SKM-1 (cell line): ENCODE measurements at regions not wholly inside any gene's neighbourhood (a gene's known extent, or its start where the extent isn't known, plus 50 kb on each side); places are given as distances from the start of the nearest gene placed in this dataset.

Source experiments
- DNase-seq: peaks from one replicate; lab custom pipeline; 2025; ENCODE audit not compliant: unreplicated experiment; lab: John Stamatoyannopoulos, UW

DNA sequence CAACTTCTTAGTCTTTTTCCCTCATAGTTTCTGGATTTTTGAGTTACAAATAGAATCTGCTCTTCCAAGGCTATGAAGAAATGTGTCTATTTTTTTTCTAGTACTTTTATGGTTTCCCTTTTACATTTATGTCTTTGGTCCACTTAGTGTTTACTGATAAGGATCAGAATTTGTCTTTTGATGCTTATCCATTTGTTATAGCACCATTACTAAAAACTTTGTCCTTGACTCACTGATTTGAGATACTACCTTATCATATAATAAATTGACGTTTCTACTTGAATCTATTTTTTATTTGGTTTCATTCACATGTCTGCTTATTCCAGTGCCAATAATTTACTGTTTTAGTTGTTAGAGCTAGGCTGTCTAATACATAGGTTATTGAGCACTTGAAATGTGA, 161.1 kb upstream of the DPYD start:
- no peak for DNase-seq

DNA sequence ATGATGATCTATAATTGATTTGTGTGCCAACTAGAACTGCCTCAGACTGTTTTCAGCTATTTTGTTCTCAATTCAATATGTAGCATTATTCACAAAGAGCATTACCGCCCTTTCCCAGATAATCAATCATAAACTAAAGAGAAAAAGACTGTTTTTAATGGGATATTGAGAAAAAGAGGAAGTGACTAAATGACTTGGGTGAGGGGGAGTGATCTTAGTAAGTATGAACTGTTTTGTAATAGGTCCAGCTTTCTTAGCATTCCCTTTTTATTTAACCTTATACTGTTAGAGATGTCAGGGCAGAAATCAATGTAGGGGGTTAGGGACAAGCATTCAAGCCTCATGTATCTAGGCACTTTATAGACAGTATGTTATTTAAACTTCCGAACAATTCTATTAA, 157.8 kb upstream of the DPYD start:
- peak; percentile 8 for DNase-seq

DNA sequence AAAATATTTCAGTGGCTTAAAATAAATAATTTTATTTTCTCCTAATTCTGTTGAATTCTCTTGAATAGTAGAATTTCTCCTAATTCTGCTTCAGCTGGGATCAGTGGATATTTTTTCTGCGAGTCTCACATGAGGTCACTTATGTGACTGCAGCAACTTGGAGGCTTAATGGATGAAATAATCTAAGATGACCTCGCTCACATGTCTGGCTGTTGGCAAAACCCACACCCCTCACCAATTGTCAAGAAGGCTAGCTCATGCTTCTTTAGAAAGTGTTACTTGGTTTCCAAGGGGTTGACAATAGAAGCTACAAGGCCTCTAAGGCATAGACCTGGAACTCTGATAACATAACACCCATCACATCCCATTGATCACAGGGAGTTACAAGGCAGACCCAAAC, 156.9 kb upstream of the DPYD start:
- DNase-seq: no peak

DNA sequence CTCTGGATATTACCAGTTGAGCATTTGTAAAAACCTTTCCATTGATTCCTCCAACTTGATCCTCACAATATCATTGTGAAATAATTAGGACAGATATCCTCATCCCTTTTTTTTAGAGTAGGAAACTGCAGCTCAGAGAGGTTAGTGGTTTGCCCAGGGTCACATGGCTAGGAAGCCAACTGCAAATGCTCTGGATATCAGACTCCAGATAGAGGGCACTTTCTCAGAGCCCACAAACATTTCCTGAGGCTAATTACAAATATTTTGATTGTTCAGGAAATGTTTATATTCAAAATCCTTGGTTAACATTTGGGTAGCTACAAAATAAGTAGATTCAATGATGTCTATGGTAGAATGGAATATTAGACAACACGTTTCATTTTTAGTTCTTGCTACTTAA, 154.8 kb upstream of the DPYD start:
- no peak for DNase-seq

DNA sequence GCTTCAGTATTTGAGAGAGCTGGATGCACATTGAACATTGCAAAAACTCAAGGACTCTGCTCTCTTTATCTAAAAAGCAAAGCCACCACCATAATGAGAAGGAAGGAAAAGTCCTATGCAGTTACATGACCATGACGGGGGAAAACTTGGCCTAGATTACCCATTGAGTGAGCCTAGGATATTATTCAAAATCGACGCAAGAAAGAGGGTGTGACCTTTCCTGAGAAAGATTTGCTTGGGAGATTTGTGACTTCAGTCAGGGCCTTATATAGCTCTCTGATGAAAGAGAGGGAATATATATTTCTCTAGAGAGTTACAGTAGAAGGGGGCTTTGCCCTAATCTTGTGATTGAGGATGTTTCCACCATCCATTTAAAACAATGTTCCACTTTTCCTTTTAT, 153.0 kb upstream of the DPYD start:
- no peak for DNase-seq

DNA sequence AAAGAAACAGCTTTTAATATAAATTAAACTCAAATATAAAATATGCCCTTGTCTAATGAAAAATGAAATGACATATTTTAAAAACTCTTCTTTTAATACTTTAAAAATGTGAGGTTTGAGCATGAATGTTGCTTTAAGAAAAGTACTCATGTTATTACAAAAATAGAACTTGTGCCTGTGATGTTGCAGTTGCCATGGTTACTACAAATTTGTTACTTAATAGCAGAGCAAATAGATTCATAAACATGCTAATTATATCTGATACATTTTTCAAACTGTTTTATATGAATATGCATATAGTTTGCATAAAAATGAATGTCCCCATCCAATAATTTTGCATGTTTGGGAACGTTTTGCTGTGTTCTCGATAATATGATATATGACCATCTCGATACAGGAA, 152.3 kb upstream of the DPYD start:
- DNase-seq: no peak

DNA sequence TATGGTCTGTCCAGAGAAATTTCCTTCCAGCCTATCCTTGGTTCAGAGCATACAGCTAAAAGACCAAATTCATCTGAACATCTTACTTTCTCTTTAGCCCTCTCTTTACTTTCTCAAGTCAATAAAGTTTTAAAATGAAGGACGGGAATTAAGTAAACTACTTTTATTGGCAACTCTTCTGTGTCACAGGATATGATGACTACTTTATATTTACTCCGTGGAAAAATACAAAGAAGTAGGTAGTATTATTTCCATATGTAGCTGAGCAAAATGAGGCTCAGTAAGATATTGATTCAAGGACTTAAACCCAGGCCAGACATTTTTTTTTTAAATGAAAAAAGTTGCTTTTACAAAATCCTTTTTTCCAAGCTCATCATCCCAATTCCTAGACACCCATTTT, 151.2 kb upstream of the DPYD start:
- DNase-seq: no peak

DNA sequence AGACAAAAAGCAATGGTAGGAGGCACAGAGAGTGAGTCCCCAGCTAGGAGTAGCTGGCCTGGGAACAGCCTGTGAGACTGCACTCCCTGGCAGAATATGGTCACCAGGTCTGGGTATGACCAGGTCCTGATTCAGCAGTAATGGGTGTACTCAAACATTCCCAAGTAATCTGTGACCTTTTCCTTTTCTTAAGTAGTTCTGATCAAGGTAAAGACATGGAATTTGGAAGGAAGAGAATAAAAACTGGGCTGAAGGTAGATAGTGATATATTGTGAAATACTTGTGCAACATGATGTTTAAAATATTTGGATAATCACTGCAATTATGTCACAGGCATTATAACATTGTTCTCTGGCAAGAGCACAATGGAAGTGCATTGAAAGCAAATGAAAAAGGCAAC, 147.2 kb upstream of the DPYD start:
- no peak for DNase-seq

DNA sequence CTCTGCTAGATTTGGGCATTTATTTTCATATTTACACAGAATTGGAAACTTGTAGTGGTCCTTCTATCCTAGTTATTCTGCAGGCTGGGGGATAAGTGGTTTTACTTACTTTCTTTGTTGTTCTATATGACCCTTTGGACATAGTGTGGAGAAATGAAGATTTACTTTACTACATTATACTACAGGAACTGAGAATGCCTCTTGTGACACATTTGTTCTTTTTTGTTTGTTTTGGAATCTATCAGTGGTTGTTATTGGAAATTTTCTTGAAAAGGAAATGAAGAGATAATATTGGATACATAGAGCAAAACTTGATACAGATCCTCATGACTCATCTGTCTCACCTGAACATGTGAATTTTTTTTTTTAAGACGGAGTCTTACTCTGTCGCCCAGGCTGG, 146.1 kb upstream of the DPYD start:
- DNase-seq: no peak

DNA sequence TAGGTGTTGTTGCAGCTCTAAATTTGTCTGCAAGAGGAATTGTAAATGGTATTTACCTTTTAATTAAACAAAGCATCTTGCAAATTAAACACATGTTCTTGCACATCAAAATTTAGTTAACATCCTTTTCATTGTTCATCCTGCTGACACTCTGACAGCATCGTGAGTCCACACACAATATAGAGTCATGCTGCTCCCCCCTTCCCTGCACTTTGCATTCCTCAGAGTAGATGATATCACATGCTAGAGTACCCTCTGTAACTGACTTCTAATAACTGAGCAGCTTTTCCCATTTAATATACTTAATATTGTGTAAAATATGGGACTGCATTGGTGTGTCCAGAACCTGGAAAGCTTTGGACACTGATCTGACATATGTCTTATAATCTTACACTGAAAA, 138.8 kb upstream of the DPYD start:
- DNase-seq: no peak

DNA sequence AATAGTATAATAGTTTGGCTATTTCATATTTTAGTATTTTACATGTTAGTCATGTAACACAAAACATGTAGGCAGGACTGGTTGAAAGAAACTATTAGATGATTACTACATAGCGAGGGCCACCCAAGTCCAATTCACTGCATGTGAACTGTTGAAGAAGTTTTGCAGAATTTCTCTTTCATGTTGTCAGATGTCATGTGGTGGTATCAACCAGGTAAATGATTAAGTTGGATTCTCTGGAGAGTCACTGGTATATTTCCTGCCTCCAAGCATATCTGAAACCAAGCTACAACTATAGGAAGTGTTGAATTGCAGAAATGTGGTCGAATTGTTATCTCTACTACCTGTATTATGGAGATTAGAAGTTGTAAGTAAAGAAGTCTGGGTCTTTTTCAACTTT, 137.8 kb upstream of the DPYD start:
- no peak for DNase-seq

DNA sequence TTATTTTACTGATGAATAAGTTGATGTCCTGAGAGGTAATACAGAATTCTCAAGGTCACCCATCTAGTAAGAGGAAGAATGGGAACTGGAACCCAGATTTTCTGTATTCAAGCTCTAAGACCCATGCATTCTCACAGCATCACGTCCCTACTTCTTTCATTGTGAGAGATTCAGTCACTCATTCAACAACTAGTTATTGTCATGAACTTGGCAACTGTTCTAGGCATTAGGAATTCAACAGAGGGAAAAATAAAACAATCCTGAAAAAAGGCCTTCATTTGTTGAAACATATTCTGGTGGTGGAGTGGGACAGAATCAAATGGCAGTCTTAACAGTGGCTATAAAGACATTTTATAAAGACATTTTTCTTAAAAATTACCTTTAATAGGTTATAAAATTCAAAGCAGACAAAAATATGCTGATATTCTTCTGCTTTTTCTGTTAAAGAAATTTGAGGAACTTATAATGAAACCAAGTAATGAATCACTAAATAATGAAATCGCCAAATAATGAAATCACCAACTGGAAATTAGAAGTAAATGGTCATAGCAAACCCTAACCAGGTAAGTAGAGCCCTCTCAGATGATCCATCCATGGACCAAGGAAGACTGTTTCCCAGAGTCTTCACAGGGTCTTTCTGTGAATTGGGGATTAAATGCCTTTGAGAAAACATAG, 136.5 kb upstream of the DPYD start:
- no peak for DNase-seq

DNA sequence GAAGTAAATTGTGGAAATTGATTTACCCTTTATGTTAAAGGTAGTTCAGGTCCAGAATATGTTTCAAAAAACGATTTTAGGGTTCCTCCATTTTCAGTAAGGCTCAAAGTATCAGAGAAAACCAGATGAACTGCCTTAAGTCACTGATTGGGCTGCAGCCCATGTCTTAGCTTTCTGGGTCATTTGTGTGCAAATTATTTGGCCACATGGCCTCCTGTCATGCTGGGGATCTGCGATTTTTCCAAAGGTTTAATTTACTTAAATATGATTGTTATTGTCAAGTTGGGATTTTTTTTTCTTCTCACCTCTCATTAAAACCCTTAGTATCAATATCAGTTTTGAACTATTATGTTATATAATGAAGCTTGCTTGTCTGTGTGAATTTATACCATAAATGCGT, 135.9 kb upstream of the DPYD start:
- DNase-seq: no peak

DNA sequence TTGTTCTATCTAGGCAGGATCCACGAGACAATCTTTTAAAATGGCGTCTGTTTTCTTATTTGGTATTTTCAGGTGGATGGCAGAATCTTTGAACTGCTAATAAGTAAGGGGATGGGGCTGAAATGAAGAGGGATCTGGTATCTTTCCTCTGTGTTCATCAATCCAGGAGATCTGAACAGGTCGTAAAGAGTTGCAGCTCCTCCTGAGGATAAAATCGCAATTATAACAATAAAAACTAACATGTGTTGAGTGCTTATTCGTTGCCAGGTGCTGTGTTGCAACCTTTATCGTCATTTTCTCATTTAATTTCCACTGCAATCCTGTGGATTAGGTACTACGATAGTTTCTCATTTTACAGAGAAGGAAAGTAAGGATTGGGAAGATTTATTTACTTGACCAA, 134.6 kb upstream of the DPYD start:
- DNase-seq: no peak

DNA sequence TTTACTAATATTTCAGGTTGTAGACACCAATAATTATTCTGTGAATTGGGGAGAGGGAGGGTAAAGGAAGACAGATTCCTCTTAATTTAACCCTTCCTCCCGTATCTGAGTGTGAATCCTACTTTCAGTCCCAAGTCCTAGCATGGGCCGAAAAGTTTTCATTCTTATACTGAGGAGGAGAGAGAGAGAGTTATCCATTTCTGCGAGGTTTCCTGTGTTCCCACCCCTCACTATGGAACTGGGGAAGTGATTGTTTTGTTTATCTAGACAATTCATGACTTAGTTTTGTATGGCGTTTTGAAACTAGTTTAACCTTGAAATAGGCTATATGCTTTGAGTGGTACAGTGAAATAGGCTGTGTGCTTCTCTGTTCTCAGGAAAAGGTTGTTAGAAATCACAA, 134.0 kb upstream of the DPYD start:
- no peak for DNase-seq

DNA sequence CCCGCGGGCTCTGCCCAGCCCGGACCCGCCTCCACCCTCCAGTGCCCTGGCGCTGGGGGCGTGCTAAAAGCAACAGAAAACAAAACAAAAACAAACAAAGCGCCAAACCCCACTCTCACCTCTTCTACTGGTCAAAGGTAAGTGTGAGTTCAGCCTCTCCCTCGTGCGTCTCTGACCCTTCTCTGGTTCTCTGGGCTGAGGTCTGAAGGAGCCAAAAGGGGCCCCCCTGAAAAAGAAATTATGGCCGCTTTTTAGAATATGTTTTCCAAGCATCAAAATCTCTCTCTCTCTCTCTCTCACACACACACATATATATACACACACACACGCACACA, 133.5 kb upstream of the DPYD start:
- DNase-seq: no peak

DNA sequence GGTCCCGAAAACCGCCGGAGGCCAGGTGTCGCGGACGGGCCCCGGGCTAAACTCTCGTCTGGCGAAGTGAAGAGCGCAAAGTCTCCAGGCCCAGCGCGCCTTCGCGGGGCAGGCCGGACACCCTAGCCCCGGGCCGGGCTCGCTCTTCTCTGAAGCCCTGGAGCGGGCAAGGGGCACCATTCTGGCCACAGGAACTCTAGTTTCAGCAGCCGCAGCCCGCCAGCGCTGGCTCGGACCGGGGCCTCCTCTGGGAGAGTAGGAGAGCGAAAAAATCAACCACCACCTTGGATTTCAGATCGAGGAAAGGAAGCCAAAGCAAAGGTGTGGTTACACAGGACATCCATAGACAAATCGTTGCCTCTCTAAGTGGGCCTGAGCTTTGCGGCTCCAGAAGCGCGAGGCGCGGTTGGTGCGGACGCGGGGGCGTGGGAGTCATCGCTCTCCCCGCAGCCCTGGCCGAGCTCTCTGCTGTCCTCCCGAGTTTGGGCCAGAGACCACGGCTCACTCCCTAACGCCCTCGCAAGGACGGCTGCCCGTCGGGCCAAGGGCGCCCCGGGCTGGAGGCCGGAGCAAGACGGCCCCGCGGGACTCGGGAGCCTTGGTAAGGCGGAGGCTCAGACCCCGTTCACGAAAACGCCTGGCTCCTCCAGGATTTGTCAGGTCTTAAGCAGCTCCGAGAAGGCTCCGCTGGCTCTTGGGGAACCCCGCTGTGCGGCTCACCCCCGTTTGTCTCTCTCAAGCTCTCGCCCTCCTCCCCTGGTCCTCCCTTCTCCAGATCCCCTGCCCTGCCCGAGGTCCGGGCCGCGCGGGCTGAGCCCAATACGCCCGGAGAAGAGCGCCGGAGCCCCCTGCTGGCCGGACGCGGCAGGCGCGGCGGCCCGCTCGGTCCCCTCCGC, 132.9 kb upstream of the DPYD start:
- peak; percentile 51 for DNase-seq

DNA sequence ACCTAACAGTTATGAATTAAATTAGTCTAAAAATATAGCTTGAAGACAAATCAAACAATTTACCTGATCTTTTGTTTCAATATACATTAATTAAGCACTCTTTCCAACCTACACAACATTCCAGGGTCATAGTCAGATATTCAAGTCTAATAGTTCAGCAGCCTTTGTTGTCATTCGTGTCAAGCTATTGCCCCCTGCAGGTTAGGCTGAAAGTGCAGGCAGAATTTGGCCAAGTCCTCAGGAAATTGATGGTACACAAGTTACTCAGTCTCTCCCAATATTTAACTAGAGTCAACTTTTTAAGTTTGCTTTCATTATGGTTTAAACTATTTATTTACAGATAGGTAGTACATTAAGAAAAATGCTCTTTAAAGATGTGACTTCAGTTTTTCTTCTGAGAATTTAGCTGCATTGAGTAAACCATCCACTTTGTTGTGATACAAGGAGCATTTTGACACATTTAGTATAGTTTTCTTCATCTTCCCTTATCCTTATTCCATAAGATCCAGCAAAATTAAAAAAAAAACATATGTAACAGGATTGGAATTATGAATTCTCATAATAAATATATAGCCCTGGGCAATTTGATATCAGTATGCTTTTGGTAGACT, 130.3 kb upstream of the DPYD start:
- DNase-seq: peak; percentile 38

DNA sequence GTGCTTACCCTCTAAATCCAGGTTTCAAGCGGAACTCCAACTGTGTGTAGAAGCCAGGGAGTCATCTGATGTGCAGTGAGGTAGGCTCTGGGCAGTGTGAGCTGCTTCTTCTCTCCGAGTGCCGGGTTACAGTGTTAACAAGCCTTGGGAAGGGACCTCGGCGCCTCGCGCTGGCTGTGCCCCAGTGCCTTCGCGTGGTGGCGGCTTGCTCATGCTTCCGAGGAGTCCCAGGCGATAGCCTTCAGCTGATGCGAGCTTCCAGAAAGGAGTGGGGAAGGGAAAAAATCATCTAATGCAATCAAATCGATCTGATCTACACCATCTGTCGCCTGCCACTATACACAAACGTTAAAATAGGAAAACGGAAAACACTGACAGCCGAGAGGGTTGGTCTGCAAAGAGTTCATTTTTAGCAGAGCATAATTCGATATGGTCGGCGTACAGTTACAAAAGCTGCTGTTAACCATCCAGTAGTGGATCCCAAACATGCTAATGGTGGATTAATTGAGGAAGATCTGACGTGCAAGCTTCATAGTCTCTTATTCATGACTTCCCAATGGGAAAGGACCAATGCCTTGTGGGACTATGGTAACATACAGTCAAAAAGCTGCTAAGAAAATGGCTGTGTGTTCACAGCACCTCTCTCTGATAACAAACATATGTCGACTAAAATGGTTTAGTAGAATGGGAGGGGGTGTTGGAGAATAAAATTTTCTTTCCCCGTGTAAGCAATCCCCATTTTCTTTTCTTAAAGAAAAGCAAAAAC, 128.7 kb upstream of the DPYD start:
- no peak for DNase-seq

DNA sequence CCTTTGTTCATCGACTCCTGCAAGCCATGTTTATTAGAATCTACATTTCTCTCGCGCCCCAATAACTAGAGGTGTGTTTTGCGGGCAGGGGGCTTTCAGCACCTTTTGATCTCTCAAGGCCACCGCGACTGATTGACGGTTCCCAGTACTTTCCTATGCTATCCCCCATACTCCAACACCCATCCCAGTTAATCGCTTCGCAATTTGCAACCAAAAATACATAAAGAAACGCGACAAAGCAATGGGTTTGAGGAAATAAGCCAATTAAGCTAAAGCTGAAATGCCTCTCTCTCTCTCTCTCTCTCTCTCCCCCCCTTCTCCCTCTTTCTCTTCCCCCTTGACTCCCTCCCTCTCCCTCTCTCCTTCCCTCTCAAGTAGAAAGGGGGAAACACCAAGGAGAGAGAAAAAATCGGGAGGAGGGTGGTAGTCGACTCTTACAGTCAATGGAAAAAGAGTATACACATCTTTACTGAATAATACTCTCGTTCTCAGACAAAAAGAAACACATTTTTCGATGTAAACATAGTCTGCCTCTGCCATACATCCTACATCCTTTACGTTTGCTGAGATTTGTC, 128.0 kb upstream of the DPYD start:
- DNase-seq: no peak

DNA sequence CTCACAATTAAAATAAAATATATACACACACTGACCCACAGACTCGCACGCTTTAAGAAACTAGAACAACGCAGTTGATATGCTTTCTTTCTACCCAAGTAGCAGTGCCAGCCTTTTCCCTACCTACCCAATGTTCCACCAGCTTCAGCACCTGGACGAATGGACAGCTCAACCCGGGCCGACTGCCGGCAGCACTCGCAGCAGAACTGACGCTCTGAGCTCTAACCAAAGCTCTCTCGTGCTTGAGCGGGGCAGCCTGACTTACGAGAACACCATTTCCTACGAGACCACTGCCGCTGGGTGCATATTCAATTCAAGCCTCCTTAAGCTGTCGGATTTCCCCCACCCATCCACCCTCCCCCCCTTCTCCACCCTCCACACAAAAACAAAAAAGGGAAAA, 127.4 kb upstream of the DPYD start:
- DNase-seq: no peak
